K562 (cell line): ENCODE measurements at regions not wholly inside any gene's neighbourhood (a gene's known extent, or its start where the extent isn't known, plus 50 kb on each side); places are given as distances from the start of the nearest gene placed in this dataset.

Source experiments
- ATAC-seq: fragments of 200-7000 bp; cut with Tn5 transposase; 3 replicates; pipeline ENCODE4 v1.9.1; 2020; ENCODE audit warnings: moderate library complexity
- BruUV-seq: library from RNA; stranded (reverse); fragments of 400-500 nt; replicated peaks from 2 replicates; lab custom pipeline; 2021; lab: Mats Ljungman, UMichigan
- CTCF ChIA-PET: fragments of 300-600 bp; formaldehyde crosslinking; extraction: SDS; loops from one replicate; lab custom pipeline; 2021; ENCODE audit warnings: low intra/inter-chr PET ratio; lab: Yijun Ruan, JAX
- POLR2A ChIA-PET: fragments of 300-600, 350-650 bp; sonication (Branson Sonifier 250); formaldehyde crosslinking; extraction: SDS; loops from one replicate; lab custom pipeline; 2021; ENCODE audit warnings: antibody characterized with exemption, inconsistent platforms; lab: Yijun Ruan, JAX
- DNase-seq, 4 experiments: peaks; one replicate each; pipeline versions ENCODE4 v3.0.0 to v3.0.0-alpha.2; 2011 to 2018; ENCODE audit warnings: low spot score in 3 of 4, mixed read lengths in 3 of 4; ENCODE audit errors: extremely low read depth in 1 of 4
- FAIRE-seq: peaks from 2 replicates; lab custom pipeline; 2011; peaks lifted over from hg19 to GRCh38; lab: Jason Lieb, UNC
- H2AFZ ChIP-seq: 2 replicates; pipeline ENCODE4 v1.6.0; 2011; ENCODE audit warnings: low read depth, low read length, control low read depth, inconsistent platforms
- H3K27ac ChIP-seq: fragments of 200-600 bp; 3 replicates; pipeline ENCODE4 v1.8.0; 2011; ENCODE audit warnings: low read depth, mild to moderate bottlenecking, control low read depth, inconsistent platforms, low read length, moderate library complexity, mixed read lengths; ENCODE audit errors: extremely low read depth
- H3K27me3 ChIP-seq, 2 experiments: fragments of 300-600 bp in 1 of 2; 2 replicates in 1 of 2; 3 replicates in 1 of 2; pipeline versions ENCODE4 v1.6.0 to v1.8.0; 2011; ENCODE audit warnings: inconsistent platforms in 2 of 2, low read length in 2 of 2, mild to moderate bottlenecking in 1 of 2, mixed read lengths in 1 of 2, moderate library complexity in 1 of 2; ENCODE audit not compliant: control insufficient read depth in 2 of 2, insufficient read depth in 2 of 2
- H3K36me3 ChIP-seq: fragments of 300-600 bp; 3 replicates; pipeline ENCODE4 v1.8.0; 2011; ENCODE audit warnings: mild to moderate bottlenecking, low read length, inconsistent platforms; ENCODE audit not compliant: control insufficient read depth, insufficient read depth
- H3K4me1 ChIP-seq, 2 experiments: fragments of 200-600 bp in 1 of 2; replicated peaks in 1 of 2; 2 replicates in 1 of 2; 3 replicates in 1 of 2; pipeline versions ENCODE4 v1.5.1 to v1.8.0; 2011; ENCODE audit warnings: inconsistent platforms in 2 of 2, low read length in 2 of 2, mild to moderate bottlenecking in 1 of 2, mixed read lengths in 1 of 2, moderate library complexity in 1 of 2; ENCODE audit not compliant: control insufficient read depth in 2 of 2, insufficient read depth in 2 of 2
- H3K4me2 ChIP-seq: 2 replicates; pipeline ENCODE4 v1.6.1; 2011; ENCODE audit warnings: low read length, control low read depth, inconsistent platforms, mixed read lengths; ENCODE audit not compliant: insufficient read depth
- H3K4me3 ChIP-seq: fragments of 200-600 bp; sonication (generic), shearing (Covaris generic); 2 replicates; pipeline ENCODE4 v1.5.1; 2016; ENCODE audit warnings: control low read depth, inconsistent platforms
- H3K79me2 ChIP-seq: fragments of 200-600 bp; 3 replicates; pipeline ENCODE4 v1.8.0; 2011; ENCODE audit warnings: low read length, inconsistent platforms; ENCODE audit not compliant: control insufficient read depth, insufficient read depth
- H3K9ac ChIP-seq, 2 experiments: 2 replicates each; pipeline versions ENCODE4 v1.6.0 to v1.6.1; 2011; ENCODE audit warnings: low read depth in 2 of 2, low read length in 2 of 2, control low read depth in 1 of 2, inconsistent platforms in 1 of 2, mild to moderate bottlenecking in 1 of 2, mixed read lengths in 1 of 2; ENCODE audit not compliant: insufficient read depth in 1 of 2
- H3K9me1 ChIP-seq: one replicate; pipeline ENCODE4 v1.6.0; 2011; ENCODE audit warnings: inconsistent platforms, mild to moderate bottlenecking, low read length, moderate library complexity; ENCODE audit not compliant: control insufficient read depth, insufficient read depth
- H3K9me3 ChIP-seq: replicated peaks from 2 replicates; pipeline ENCODE4 v1.5.1; 2011; ENCODE audit warnings: low read depth, low read length, inconsistent platforms; ENCODE audit not compliant: control insufficient read depth, insufficient read depth
- H4K20me1 ChIP-seq: replicated peaks from 2 replicates; pipeline ENCODE4 v1.6.1; 2011; ENCODE audit warnings: low read length, inconsistent platforms, mixed read lengths; ENCODE audit not compliant: control insufficient read depth, insufficient read depth
- ARHGAP35 ChIP-seq: fragments of 450-650 bp; IDR thresholded peaks from 2 replicates; pipeline ENCODE4 v1.6.1; 2018; ENCODE audit not compliant: partially characterized antibody
- CBFB ChIP-seq: sonication (generic); formaldehyde crosslinking; IDR thresholded peaks from 2 replicates; pipeline ENCODE4 v1.4.0; 2020; ENCODE audit warnings: mild to moderate bottlenecking, missing genetic modification reagents
- CHD1 ChIP-seq: fragments of 200-600 bp; sonication (generic); IDR thresholded peaks from one replicate; pipeline ENCODE4 v1.6.1; 2012; ENCODE audit warnings: mild to moderate bottlenecking, moderate library complexity, low read length, inconsistent platforms
- ELF4 ChIP-seq: fragments of 450-650 bp; formaldehyde crosslinking; IDR thresholded peaks from 2 replicates; pipeline ENCODE4 v1.4.0; 2022; ENCODE audit warnings: missing genetic modification characterization
- FOXK1 ChIP-seq: sonication (generic); formaldehyde crosslinking; IDR thresholded peaks from 2 replicates; pipeline ENCODE4 v1.8.0; 2022; ENCODE audit warnings: missing genetic modification reagents, mild to moderate bottlenecking, borderline replicate concordance
- GTF2B ChIP-seq: IDR thresholded peaks from 2 replicates; pipeline ENCODE4 v1.6.1; 2011; ENCODE audit not compliant: insufficient read length; ENCODE audit errors: extremely low read depth
- KLF16 ChIP-seq: IDR thresholded peaks from 2 replicates; pipeline ENCODE4 v1.6.1; 2016; ENCODE audit warnings: antibody characterized with exemption
- LARP7 ChIP-seq: fragments of 450-650 bp; IDR thresholded peaks from 2 replicates; pipeline ENCODE4 v1.6.1; 2016
- NFATC3 ChIP-seq: fragments of 450-650 bp; IDR thresholded peaks from 2 replicates; pipeline ENCODE4 v1.6.1; 2017; ENCODE audit warnings: mild to moderate bottlenecking
- NFIC ChIP-seq: fragments of 450-650 bp; IDR thresholded peaks from 2 replicates; pipeline ENCODE4 v1.6.1; 2017; ENCODE audit warnings: mild to moderate bottlenecking, inconsistent platforms
- PCBP2 ChIP-seq: fragments of 200-400 bp; formaldehyde crosslinking; IDR thresholded peaks from 2 replicates; pipeline ENCODE4 v1.6.1; 2018; ENCODE audit warnings: low read length, low read depth, mild to moderate bottlenecking, moderate library complexity; ENCODE audit not compliant: poor library complexity, severe bottlenecking
- POLR3G ChIP-seq: IDR thresholded peaks from 2 replicates; pipeline ENCODE4 v1.6.1; 2011; ENCODE audit not compliant: insufficient read length, insufficient replicate concordance; ENCODE audit errors: extremely low read depth
- RB1 ChIP-seq: fragments of 450-650 bp; IDR thresholded peaks from 2 replicates; pipeline ENCODE4 v1.6.1; 2017; ENCODE audit warnings: low read depth, mild to moderate bottlenecking
- SNRNP70 ChIP-seq: fragments of 200-400 bp; formaldehyde crosslinking; optimal IDR thresholded peaks from 2 replicates; pipeline ENCODE3; 2017; ENCODE audit warnings: low read depth, low read length
- XRCC4 ChIP-seq: IDR thresholded peaks from one replicate; pipeline ENCODE4 v1.6.1; 2011; ENCODE audit not compliant: insufficient read depth, insufficient read length; ENCODE audit errors: extremely low read depth
- ZC3H4 ChIP-seq: sonication (generic); formaldehyde crosslinking; IDR thresholded peaks from 2 replicates; pipeline ENCODE4 v1.9.0; 2021; ENCODE audit warnings: missing genetic modification reagents, borderline replicate concordance
- ZFP30 ChIP-seq: fragments of 250-450 bp; sonication (Bioruptor Pico); IDR thresholded peaks from 2 replicates; pipeline ENCODE4 v1.8.0; 2022; ENCODE audit warnings: moderate library complexity, mild to moderate bottlenecking, inconsistent platforms, borderline replicate concordance
- ZNF175 ChIP-seq: fragments of 200-800 bp; sonication (Bioruptor generic); IDR thresholded peaks from 2 replicates; pipeline ENCODE4 v1.6.1; 2016; ENCODE audit warnings: low read depth, mild to moderate bottlenecking, missing genetic modification characterization, missing compliant biosample characterization
- WGBS: fragments of 100-300 bp; shearing (Covaris generic); methylation state at CpG from one replicate; pipeline ENCODE4 v1.1.6; 2016; ENCODE audit warnings: low coverage, mixed read lengths; ENCODE audit not compliant: insufficient coverage; ENCODE audit errors: missing lambda C conversion rate; 5-methylcytosine and 5-hydroxymethylcytosine counted together
- in situ Hi-C: fragments of 300-500 bp; cut with MboI; formaldehyde crosslinking; loops from 4 replicates; pipeline ENCODE4 v1.15.0; 2018; ENCODE audit warnings: inconsistent platforms, mixed read lengths
- intact Hi-C: fragments of 100-400 bp; cut with micrococcal nuclease; formaldehyde crosslinking; loops from 2 replicates; pipeline ENCODE4 v1.14.2; 2022

- Histone ChIP-seq H3K4me1 (no peaks in the 10 kb centered on the region), H3K27ac (no peak overlapping the region), H3K27me3 (no peaks in the 10 kb centered on the region), H3K36me3 (no peaks in the 10 kb centered on the region), H3K4me3 (no peak overlapping the region), H3K9me1 (no peaks in the 10 kb centered on the region), H2AFZ (no peak overlapping the region), H4K20me1 (no peaks in the 10 kb centered on the region), H3K9me3 (no peaks in the 10 kb centered on the region), H3K9ac (no peak overlapping the region), H3K4me2 (no peak overlapping the region), H3K79me2 (no peaks in the 10 kb centered on the region)
- ATAC-seq (no peak), FAIRE-seq (no peak), DNase-seq (no peak)
- ChIA-PET CTCF (no interaction called here), POLR2A (no interaction called here)
- TF ChIP-seq RB1: no peak
- no TSS peak for BruUV-seq
- intact Hi-C loops: no loop called here
- WGBS: 0% methylated on average over 2 of the region's 2 CpGs
- in situ Hi-C loops: no loop called here
Measured at GRCh38 chr5:125836256-125836655, 587.0 kb upstream of the GRAMD2B start.

GRCh38 chr5:125837866-125838265 lies 585.3 kb upstream of the GRAMD2B start:
- Histone ChIP-seq H4K20me1 (no peaks in the 10 kb centered on the region), H3K36me3 (no peaks in the 10 kb centered on the region), H3K4me1 (no peaks in the 10 kb centered on the region), H3K9me1 (no peaks in the 10 kb centered on the region), H3K4me3 (no peak overlapping the region), H3K79me2 (no peaks in the 10 kb centered on the region), H3K9me3 (no peaks in the 10 kb centered on the region), H3K27me3 (no peaks in the 10 kb centered on the region), H3K9ac (no peak overlapping the region), H3K27ac (no peak overlapping the region), H3K4me2 (no peak overlapping the region), H2AFZ (no peak overlapping the region)
- no TSS peak for BruUV-seq
- 0% methylated on average over 3 of the region's 3 CpGs for WGBS
- intact Hi-C loops: no loop called here
- FAIRE-seq (no peak), ATAC-seq (no peak), DNase-seq (no peak)
- POLR2A ChIA-PET: no interaction called here
- in situ Hi-C loops: no loop called here
- CTCF ChIA-PET: no interaction called here
- TF ChIP-seq FOXK1 (no peak), ZC3H4 (CRISPR knock-in tag) (no peak), NFIC (no peak), XRCC4 (no peak), GTF2B (no peak), CHD1 (no peak), ZNF175 (no peak), CBFB (no peak), SNRNP70 (no peak), NFATC3 (no peak), ARHGAP35 (no peak), ELF4 (no peak), LARP7 (no peak), KLF16 (no peak), ZFP30 (no peak), PCBP2 (no peak), POLR3G (no peak)
